ENCODE measurements at regions not wholly inside any gene's neighbourhood (a gene's known extent, or its start where the extent isn't known, plus 50 kb on each side); places are given as distances from the start of the nearest gene placed in this dataset.

- no peak for TF ChIP-seq FOXJ3 (CRISPR knock-in tag; IDR thresholded peaks at IDR 0.05)
- TF ChIP-seq SIN3A (IDR thresholded peaks at IDR 0.05; ENCODE audit: borderline replicate concordance, low read depth, low read length) = no peak
- TF ChIP-seq CTCF (IDR thresholded peaks at IDR 0.05) = no peak
- TF ChIP-seq POLR2AphosphoS5 (IDR thresholded peaks at IDR 0.05; ENCODE audit: low read depth, low read length) = no peak
- TF ChIP-seq NFIC (IDR thresholded peaks at IDR 0.05; ENCODE audit: borderline replicate concordance) = no peak
- TF ChIP-seq EP300 (IDR thresholded peaks at IDR 0.05; ENCODE audit: borderline replicate concordance in 1 of 2, low read depth in 1 of 2, low read length in 1 of 2) = no peak
- no peak for TF ChIP-seq EZH2phosphoT487 (IDR thresholded peaks at IDR 0.05; ENCODE audit: borderline replicate concordance, low read depth)
Measured at GRCh38 chr1:219797683-219798082, 130.7 kb downstream of the SLC30A10 start.

Data from SK-N-SH (cell line).